MM.1S (cell line): ENCODE measurements at regions not wholly inside any gene's neighbourhood (a gene's known extent, or its start where the extent isn't known, plus 50 kb on each side); places are given as distances from the start of the nearest gene placed in this dataset.

Source experiments
- CTCF ChIP-seq: fragments of 300-600 bp; sonication (generic); IDR thresholded peaks from 2 replicates; pipeline ENCODE4 v1.5.1; 2016; ENCODE audit warnings: antibody characterized with exemption, low read length, mixed read lengths
- EZH2 ChIP-seq: fragments of 300-600 bp; sonication (generic); optimal IDR thresholded peaks from 2 replicates; pipeline ENCODE3; 2017; ENCODE audit warnings: low read depth, mild to moderate bottlenecking, antibody characterized with exemption, low read length, mixed read lengths
- EZH2phosphoT487 ChIP-seq: fragments of 300-600 bp; sonication (generic); IDR thresholded peaks from 2 replicates; pipeline ENCODE4 v1.6.1; 2018; ENCODE audit warnings: antibody characterized with exemption, low read length

DNA sequence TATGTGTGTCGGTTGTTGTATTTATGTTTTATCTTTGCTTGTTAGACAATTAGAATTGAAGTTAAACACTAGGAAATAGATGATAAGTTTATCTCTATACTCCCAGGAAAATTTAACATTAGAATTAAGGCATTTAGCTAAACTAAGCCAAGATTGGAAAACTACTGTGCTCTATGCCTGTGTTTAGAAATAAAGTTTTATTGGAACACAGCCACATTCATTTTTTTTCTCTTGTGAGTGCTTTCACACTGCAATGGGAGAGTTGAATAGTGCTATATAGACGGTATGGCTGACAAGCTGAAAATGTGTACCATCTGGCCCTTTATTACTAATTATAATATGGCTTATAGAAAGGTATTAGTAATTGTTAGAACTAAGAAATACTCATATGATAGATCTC lies 186.7 kb upstream of the NUDT6 start:
- TF ChIP-seq CTCF (no peak), EZH2phosphoT487 (no peak), EZH2 (no peak)
